Dedifferentiated amniotic fluid mesenchymal stem cell (primary cell): ENCODE measurements at regions not wholly inside any gene's neighbourhood (a gene's known extent, or its start where the extent isn't known, plus 50 kb on each side); places are given as distances from the start of the nearest gene placed in this dataset.

Experiments used
- DNase-seq: peaks from one replicate; pipeline ENCODE4 v3.0.0-alpha.2; 2016; ENCODE audit errors: extremely low spot score

DNA sequence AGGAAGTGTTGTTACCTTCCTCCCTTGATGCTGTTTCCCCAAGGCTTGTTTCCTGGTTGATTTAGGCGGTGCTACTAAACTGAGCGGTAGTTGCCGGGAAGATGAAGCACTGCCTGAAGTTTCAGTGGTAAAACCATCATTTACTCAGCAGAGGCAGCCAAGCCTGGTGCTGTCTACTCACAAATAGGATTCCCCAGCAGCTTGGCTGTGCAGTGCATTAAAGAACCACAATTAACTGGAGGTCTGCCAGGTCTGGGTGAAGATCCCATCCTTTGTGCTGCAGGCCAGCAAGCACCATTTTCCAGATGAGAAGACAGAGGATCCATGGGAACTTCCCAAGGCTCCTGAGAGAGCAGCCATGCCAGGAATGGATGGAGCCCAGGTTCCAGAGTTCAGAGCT, 231.9 kb upstream of the E2F8 start:
- no peak for DNase-seq

DNA sequence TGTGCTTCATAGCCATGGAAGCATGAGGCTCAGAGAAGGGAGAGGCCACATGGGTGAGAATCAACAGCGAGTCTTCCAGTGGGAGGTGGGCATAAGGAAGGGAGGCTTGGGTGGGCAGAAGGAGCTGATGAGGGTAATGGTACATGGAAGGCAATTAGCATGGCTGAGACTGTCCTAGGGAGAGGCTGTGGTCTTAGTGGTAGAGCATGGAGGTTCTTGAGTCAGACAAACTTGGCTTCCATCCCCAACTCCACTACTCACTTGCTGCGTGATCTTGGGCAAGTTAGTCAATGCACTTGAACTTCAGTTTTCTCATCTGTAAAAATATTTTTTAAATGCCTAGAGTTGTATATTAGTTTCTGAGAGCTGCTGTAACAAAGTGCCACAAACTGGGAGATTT, 227.2 kb upstream of the E2F8 start:
- no peak for DNase-seq

DNA sequence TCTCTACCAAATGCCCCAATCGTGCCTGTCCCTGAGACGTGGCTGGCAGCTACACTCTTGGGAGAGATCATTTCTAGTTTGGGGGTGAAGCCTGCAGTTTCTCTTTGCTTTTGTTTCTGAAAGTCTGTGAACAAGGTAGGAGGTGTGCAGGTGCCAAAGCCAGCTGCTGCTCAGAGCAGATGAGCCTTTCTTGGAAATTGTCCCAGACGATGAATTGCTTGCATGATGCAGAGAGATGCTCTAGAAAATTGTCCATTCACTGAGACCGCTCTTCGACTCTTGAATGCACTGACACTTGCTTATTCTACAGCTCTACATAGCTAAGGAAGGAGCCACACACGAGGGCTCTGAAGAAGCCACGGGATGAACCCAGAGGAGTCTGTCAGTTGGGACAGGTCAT, 225.6 kb upstream of the E2F8 start:
- DNase-seq = no peak

DNA sequence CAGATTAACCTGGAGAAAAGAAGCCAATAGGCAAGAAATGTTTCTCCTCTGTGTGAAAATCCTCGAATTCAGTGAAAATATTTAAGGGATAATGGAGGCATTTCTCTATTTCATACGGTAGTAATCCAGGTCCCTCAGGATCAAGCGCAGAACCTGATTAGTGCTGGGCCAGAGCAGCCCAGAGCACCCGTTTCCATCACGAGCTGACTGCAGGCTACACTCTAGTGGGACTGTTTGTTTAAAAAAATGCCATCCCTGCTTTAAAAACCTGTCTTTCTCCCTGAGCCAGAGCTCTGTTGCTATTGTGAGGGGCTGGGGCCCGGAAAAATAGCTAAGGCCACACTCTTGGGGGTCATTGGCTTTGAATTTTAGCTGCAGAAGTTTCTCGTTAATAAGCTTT, 223.2 kb upstream of the E2F8 start:
- no peak for DNase-seq

DNA sequence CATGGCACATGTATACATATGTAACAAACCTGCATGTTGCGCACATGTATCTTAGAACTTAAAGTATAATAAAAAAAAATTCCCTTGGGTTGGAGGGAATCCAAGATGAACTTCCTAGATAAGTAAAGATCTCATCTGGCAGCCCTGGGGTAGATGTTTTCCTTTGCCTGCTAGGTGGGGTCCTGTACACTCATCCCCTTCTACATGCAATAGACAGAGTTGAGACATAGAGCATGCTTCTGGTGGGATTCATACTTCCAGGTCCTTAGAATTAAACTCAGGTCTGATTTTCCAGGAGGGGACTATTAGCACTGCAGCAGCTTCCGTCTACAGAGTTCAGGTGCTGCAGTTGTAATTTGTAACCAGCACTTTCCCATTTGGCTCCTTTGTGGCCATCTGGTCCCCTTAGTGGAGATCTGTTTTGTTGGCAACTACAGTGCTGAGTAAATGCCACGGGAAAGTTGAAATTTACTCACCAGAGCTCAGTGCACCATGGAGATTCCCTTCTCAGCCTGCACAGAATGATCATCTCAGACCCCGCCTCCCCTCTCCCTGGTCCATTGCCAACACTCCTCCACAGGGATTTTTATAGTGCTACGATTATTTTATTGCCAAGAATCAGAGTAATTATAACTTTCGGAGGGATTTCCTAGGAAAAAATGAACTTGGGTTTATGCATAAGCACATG, 220.1 kb upstream of the E2F8 start:
- DNase-seq = no peak

DNA sequence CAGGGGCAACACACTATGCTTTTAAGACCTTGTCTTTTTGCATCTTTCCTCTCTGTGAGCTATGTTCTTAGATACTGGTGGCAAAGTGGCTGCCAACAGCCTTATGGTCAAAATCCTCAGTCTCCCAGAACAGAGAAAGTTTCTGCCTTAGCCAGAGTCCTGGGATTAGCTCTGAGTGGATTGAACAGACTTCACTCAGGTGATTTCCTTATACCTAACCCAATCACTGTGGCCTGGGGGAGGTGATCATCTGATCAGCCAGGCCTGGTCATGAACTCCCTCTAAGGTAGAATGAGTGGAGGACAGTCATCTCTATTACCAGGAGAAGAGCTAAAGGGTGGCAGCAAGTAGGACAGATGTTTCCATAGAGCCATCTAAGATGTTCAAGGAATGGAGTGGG, 218.5 kb upstream of the E2F8 start:
- DNase-seq = no peak

DNA sequence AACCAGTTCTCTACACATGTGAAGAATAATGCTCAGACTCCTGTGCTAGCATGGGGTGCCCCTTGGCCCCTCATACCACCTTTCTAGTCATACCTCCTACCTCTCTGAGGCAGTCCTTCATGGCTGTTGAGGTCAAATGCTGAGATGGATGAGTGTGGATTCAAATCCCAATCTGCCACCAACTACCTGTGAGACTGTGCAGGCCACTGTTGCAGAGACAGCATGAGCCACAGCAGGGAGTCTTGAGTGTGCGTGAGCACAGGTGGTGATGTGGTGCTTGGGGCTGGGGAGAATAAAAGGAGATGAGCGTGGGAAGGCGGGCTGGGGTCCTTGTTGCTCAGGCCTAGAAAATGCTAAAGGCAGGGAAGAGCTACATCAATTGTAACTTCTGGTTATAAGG, 218.0 kb upstream of the E2F8 start:
- DNase-seq = no peak

DNA sequence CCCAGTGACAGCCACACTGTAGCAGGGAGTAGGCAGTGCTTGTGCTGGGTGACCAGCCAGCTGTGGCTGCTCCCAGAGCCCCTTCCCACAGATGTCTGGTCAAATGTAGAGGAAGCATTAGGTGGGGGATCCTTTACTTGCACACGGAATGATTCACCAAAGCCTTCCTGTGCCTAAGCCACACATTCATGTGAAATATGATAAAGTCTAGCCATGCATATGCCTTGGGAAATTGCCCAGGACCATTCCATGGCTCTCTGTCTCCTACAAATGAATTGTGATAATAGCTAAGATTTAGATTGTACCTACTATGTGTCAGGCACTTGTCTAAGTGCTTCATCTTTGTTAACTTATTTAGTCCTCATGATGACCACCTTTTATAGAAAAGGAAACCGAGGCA, 217.5 kb upstream of the E2F8 start:
- DNase-seq = no peak

DNA sequence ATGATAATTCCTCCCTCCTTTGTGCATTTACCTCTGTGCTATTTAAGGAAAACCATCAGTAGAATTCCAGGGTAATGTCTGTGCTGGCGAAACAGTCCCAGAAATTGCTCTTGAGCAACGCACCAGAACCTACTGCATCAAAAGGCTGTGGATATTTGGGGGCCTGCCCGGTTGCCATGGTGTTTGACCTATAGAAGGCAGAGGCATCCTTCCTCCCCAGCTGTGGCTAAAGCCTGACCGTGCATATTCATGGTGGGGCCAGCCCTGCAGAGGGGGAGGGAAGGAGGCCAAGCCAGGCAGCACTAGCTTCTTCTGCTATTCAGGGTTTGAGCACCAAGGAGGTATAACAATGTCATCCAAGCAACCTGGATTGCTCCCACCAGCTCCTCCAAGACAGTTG, 215.0 kb upstream of the E2F8 start:
- DNase-seq = no peak

DNA sequence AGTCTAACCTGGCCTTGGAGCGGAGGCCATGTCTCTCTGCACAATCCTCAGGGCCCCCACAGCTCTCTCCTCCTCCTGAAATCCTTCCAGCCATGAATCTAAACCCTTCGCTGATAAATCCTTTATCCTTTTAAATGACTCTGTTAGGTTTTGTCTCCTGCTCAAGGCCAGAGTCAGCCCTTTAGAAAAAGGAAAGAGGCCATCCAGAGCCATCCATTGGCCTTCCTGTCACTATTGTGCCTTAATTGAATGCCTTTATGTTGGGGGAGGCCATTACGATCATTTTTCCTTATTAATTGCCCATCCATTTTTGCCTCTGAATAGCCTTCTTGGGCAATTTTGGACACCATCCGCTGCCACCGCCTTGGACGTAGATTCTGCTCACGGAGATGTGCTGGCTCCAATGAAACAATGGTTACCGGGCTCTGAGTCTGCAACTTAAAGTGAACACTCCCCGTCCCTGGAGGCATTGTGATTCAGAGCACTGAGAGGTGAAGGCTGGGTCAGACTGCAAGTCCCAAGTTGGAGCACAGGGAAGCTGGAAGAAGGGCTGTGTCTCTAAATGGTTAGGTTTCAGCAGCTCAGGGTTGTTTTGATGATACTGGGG, 213.0 kb upstream of the E2F8 start:
- no peak for DNase-seq

DNA sequence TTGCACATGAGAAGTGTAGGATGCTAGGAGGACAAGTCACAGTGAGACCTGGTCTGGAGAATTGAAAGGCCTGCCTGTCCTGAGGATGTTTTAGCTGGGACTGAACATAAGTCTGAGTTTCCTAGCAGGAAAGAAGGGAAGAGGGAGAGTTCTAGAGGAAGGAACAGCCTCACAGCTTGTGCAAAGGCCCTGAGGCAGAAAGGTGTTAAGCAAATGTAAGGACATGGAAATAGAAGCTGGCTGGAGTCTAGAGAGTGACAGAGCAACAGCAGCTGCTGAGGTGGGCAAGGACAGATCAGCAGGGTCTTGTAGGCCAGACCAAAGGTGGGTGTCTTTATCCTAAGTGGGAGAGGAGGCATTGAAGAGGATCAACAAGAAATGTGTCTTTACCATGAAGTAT, 210.9 kb upstream of the E2F8 start:
- DNase-seq = no peak

DNA sequence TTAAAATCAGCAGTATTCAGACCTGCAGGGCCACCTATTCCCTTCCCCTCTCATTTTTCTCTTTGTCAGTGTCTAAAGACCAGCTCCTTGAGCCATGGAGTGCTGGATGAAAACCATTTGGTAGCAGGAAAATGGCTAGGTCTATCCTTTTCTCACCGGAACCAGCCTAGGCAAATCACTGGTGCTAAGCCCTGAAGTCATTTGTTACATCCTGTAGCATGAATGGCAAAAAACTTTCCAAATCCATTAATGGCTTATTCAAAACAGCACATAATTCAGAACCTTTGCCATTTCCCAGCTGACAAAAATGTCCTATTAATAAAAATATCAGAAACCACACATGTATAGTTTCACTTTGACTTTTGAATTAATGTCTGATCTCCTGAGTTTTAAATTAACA, 209.5 kb upstream of the E2F8 start:
- no peak for DNase-seq

DNA sequence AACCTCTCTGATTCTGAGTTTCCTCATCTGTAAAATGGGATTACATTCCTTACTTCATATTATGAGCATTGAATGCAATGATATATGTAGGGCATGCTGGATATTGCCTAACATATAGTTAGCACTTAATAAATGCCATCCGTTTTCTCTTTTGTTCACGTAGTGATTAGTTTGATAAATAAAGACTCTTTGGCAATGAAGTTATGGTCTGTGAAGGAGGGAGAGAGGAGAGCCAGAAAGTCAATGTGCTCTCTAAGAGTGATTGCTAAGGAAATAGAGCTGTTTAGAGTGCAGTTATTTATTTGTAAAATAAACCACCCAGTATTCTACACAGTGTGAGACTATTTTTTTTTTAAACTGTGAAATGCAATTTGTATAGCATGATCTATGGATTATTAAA, 207.9 kb upstream of the E2F8 start:
- DNase-seq = no peak

DNA sequence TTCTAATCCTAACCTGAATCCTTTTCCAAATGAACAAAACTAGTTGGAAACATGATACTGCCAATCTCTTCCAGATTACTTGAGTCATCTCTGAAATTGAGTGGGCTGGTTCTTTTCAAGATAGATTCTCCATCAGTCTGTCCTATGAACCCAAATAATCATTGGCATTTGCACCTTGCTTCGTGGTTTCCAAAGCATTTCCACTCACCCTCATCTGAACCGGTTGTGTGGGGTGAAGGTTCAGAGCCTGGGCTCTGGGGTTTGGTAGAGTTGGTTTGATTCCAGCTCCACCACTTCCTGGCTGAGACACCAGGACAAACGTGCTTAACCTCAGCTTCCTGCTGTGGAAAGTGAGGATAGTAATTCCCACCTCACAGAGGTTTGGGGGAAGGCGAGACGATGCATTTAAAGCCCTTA, 206.4 kb upstream of the E2F8 start:
- DNase-seq = no peak

DNA sequence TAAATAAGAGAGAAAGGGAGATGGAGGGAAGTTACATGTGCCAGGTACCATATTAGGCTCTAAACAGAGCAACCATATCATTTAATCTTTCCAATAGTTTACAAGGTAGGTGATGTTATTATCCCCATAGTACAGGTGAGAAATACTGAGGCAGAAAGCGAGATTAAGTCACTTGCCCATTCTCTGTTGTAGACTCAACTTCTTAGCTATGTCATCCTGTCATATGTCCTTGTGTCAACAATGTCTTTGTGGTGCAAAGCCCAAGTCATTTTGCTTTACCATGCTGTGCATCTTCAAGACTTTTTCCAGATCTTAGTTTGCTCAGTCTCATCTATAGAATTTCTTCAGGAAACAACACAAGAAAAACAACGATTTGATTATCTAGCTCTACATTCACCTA, 205.0 kb upstream of the E2F8 start:
- DNase-seq = no peak

DNA sequence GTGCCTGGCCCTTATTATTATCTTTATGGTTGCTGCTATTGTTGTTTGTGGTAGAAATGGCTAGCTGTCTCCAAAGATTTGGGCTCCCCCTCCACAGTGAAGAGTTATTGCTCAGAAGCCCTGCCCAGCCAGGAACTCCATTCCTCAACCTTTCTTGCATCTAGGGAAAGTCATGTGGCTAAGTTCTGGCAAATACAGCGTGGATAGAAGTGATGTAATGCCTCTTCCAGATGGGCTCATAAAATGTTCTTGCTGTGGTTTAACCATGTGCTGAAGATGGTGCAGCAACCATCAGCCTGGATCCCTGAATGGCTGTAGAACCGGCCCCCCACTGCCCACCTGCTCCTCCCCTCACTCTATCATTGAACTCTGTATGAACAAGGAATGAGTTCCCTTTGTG, 203.5 kb upstream of the E2F8 start:
- DNase-seq = no peak

DNA sequence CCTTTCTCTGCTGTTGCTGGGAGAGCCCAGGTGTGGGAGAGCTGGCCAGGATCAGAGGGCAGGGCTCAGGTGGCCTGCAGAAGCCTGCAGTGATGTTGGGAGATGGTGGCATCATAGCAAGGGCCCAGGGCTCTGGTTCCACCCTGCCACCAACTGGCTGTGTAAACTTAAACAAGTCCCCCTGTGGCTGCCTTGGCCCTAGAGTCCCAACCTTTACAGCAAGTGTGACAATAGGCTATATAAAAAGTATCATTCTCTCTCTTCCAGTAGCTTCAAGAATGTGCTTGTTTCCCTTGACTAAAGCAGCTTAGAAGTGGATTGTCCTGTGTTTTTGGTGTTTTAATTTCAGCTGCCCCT, 201.8 kb upstream of the E2F8 start:
- no peak for DNase-seq

DNA sequence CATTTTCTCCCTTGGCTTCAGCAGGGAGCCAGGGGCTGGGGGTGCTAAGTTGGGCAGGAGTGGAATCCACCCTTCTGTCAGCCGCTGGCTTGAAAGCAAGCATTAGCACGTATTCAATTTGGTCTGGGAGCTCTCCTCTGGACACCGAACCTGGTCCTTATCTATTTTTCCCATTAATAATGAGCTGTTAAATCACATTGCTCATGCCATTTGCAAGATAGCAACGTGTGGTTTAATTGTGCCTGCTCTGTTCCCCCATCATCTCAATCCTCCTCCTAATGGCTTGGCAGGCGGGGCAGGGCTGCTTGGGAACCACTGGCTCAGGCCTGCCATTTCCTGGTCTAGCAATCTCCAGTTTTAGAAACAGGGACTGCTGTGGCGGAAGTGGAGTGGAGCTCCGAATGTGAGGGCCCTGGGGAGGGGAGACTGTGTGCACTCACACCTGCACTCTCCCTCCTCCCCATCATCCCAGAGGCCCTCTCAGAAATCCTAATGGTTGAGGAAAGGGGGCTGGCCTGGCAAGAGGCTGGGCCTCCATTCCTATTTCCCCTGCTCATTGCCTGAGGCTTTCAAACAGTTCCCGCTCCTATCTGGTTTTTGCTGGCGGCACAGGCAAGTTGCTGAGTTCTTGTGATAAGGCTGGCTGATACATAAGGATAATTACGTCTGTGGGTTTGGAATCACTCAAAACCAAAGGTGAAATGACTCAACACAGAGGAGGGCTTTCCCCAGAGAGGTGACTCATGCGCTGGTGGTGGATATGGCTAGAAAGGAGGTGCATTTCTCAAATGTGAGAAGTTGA, 201.2 kb upstream of the E2F8 start:
- peak; percentile 47 for DNase-seq

DNA sequence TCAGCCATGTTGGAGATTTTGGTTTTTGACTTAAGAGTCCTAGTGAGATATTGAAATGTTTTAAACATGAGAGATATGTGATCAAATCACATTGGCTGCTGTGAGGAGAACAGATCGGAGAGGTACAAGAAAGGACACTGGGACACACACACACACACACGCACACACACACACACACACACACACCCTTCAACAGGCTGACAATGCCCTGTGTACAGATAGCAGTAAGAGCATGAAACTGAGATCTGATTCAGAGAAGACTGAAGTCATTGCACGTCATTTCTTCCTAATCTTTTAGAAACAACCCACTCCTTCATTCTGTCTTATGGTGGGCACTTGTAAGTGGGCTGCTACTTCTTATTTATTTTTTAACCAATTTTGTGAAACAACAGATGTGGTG, 200.5 kb upstream of the E2F8 start:
- DNase-seq = no peak

DNA sequence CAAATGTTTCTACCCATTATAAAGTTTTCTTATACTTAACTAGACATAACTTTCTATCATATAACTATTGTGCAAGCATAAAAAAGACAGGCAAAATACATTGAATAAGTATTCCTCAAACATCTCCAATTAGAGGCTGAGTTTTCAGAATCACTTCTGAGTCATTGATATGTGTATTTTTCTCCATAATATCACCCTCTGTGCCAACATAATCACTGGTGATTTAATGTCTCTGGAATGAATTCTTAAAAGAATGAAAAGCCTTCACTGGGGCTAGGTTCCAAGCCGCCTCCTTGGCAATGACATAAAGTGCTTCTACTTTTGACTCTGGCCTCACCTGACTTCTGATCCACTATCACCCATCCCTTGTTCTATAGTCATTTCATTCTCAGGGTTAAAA, 197.0 kb upstream of the E2F8 start:
- peak; percentile 50 for DNase-seq

DNA sequence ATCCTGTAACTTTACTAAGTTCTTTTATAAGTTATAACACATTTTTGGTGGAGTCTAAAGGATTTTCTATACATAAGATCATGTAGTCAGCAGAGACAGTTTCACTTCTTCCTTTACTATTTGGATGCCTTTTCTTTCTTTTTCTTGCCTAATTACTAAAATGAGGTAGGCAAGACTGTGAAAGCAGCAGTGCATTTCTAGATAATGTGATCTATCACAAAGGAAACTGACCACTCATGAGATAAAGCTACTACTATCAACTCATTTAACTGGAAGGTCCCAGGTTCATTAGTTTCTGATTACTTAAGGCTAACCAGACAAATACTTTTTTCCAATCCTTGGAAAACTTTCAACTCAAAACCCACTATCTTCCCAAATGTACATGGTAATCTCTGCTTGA, 196.2 kb upstream of the E2F8 start:
- DNase-seq = no peak

DNA sequence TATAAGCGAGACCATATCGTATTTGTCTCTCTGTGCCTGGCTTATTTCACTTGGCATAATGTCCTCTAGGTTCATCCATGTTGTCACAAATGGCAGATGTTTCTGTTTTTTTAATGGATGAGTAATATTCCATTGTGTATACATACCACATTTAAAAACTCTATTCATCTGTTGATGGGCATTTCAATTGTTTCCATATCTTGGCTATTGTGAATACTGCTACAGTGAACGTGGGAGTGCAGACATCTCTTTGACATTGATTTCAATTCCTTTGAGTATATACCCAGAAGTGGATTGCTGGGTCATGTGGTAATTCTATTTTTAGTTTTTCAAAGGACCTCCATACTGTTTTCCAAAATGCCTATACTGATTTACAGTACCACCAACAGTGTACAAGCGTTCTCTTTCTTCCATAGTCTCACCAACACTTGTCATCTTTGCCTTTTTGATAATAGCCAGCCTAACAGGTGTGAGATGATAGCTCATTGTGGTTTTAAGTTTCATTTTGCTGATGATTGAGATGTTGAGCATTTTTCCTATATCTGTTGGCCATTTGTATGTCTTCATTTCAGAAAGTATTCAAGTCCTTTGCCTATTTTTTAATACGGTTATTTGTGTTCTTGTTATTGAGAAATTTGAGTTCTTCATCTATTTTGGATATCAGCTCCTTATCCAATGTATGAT, 194.7 kb upstream of the E2F8 start:
- DNase-seq = no peak

DNA sequence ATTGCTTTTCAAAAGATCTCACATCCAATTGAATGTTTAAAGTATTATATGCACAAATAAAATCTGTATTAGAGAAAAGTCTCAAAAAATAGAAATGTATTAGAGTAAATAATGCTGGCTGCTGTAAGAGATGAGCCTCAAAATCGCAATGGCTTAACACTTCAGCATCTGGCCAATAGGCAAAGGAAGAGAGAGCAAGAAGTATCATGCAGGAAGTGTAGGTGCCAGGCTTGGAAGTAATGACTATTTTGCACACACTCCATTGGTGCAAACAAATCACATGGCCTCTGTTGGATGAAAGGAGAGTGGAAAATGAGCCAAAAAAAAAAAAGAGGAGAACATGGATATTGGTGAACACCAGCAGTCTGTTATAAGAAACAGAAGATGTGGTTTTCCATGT, 193.0 kb upstream of the E2F8 start:
- DNase-seq = no peak
